Peyer's patch (tissue), 4 donors: ENCODE measurements at regions not wholly inside any gene's neighbourhood (a gene's known extent, or its start where the extent isn't known, plus 50 kb on each side); places are given as distances from the start of the nearest gene placed in this dataset.

ENCODE experiments used
- CTCF ChIP-seq, 6 experiments: fragments of 450-650 bp in 4 of 6; fragments of 200-600 bp in 2 of 6; sonication (generic) in 1 of 6; IDR thresholded peaks; one replicate each; pipeline ENCODE4 v1.5.1; 2017 to 2019; ENCODE audit warnings: antibody characterized with exemption in 6 of 6, mild to moderate bottlenecking in 3 of 6, moderate library complexity in 1 of 6
- POLR2A ChIP-seq, 2 donors: fragments of 450-650 bp; IDR thresholded peaks; one replicate each; pipeline ENCODE4 v1.5.1; 2017; ENCODE audit warnings: antibody characterized with exemption in 2 of 2, mild to moderate bottlenecking in 2 of 2, moderate library complexity in 2 of 2

- TF ChIP-seq POLR2A (IDR thresholded peaks at IDR 0.05) (no peak), CTCF (IDR thresholded peaks at IDR 0.05) (no peak)
Observed at GRCh38 chr1:218867066-218867465, 306.6 kb upstream of the LYPLAL1 start.
